HepG2 (cell line): ENCODE measurements at regions not wholly inside any gene's neighbourhood (a gene's known extent, or its start where the extent isn't known, plus 50 kb on each side); places are given as distances from the start of the nearest gene placed in this dataset.

ENCODE experiments used
- ATAC-seq: fragments of 200-7000 bp; cut with Tn5 transposase; 3 replicates; pipeline ENCODE4 v1.9.1; 2020; ENCODE audit warnings: mild to moderate bottlenecking, moderate library complexity
- BruUV-seq: library from RNA; stranded (reverse); fragments of 400-500 nt; replicated peaks from 2 replicates; lab custom pipeline; 2021; lab: Mats Ljungman, UMichigan
- CTCF ChIA-PET: fragments of 300-600 bp; formaldehyde crosslinking; extraction: SDS; loops from one replicate; lab custom pipeline; 2021; ENCODE audit warnings: low total read pairs, inconsistent platforms, low intra/inter-chr PET ratio; lab: Yijun Ruan, JAX
- POLR2A ChIA-PET: fragments of 350-600 bp; sonication (Branson Sonifier 250); formaldehyde crosslinking; loops from one replicate; lab custom pipeline; 2020; ENCODE audit warnings: antibody characterized with exemption, inconsistent platforms; lab: Yijun Ruan, JAX
- DNase-seq: peaks from one replicate; pipeline ENCODE4 v3.0.0-alpha.2; 2015; ENCODE audit warnings: low spot score
- FAIRE-seq: peaks from 3 replicates; lab custom pipeline; 2011; peaks lifted over from hg19 to GRCh38; lab: Jason Lieb, UNC
- H2AFZ ChIP-seq: one replicate; pipeline ENCODE4 v1.6.1; 2011; ENCODE audit warnings: low read length, inconsistent platforms
- H3K27ac ChIP-seq: fragments of 300-600 bp; 3 replicates; pipeline ENCODE4 v1.8.0; 2011; ENCODE audit warnings: mixed run types, mild to moderate bottlenecking, mixed read lengths, low read length, inconsistent platforms; ENCODE audit not compliant: insufficient read depth; ENCODE audit errors: extremely low read length
- H3K27me3 ChIP-seq, 2 experiments: fragments of 200-600 bp in 1 of 2; 2 replicates in 1 of 2; 3 replicates in 1 of 2; pipeline versions ENCODE4 v1.6.0 to v1.8.0; 2011; ENCODE audit warnings: low read length in 2 of 2, mild to moderate bottlenecking in 2 of 2, moderate library complexity in 2 of 2, inconsistent platforms in 1 of 2; ENCODE audit not compliant: insufficient read depth in 2 of 2, control insufficient read depth in 1 of 2
- H3K36me3 ChIP-seq, 2 experiments: fragments of 200-600 bp in 1 of 2; replicated peaks in 1 of 2; 2 replicates in 1 of 2; 3 replicates in 1 of 2; pipeline versions ENCODE4 v1.5.1 to v1.8.0; 2011; ENCODE audit warnings: low read length in 2 of 2, inconsistent platforms in 1 of 2; ENCODE audit not compliant: insufficient read depth in 2 of 2, control insufficient read depth in 1 of 2
- H3K4me1 ChIP-seq: 2 replicates; pipeline ENCODE4 v1.5.1; 2012; ENCODE audit warnings: low read length, inconsistent platforms; ENCODE audit not compliant: insufficient read depth
- H3K4me2 ChIP-seq: 2 replicates; pipeline ENCODE4 v1.6.0; 2011; ENCODE audit warnings: low read depth, low read length, inconsistent platforms
- H3K4me3 ChIP-seq, 3 experiments: fragments of 200-600 bp in 1 of 3; sonication (generic), shearing (Covaris generic) in 1 of 3; replicated peaks in 1 of 3; 2 replicates each; pipeline ENCODE4 v1.5.1; 2011 to 2016; ENCODE audit warnings: low read length in 3 of 3, inconsistent platforms in 2 of 3, low read depth in 2 of 3, mild to moderate bottlenecking in 2 of 3, control low read depth in 1 of 3, mixed read lengths in 1 of 3; ENCODE audit not compliant: insufficient read depth in 1 of 3
- H3K79me2 ChIP-seq: one replicate; pipeline ENCODE4 v1.6.1; 2011; ENCODE audit warnings: low read length, inconsistent platforms; ENCODE audit not compliant: insufficient read depth
- H3K9ac ChIP-seq: 2 replicates; pipeline ENCODE4 v1.6.0; 2011; ENCODE audit warnings: mild to moderate bottlenecking, low read depth, low read length, inconsistent platforms; ENCODE audit not compliant: insufficient read depth
- H3K9me3 ChIP-seq: 2 replicates; pipeline ENCODE4 v1.5.1; 2012; ENCODE audit warnings: mild to moderate bottlenecking, low read length
- H4K20me1 ChIP-seq: 2 replicates; pipeline ENCODE4 v1.6.0; 2011; ENCODE audit warnings: inconsistent platforms, mild to moderate bottlenecking, low read length, moderate library complexity; ENCODE audit not compliant: insufficient read depth
- CCDC6 ChIP-seq: sonication (generic); formaldehyde crosslinking; IDR thresholded peaks from 2 replicates; pipeline ENCODE4 v1.8.1; 2022; ENCODE audit warnings: mild to moderate bottlenecking, missing genetic modification reagents, moderate library complexity
- DNMT3B ChIP-seq: conservative IDR thresholded peaks from 2 replicates; pipeline ENCODE4 v1.6.1; 2016; ENCODE audit warnings: missing biosample characterization, control low read depth
- FOSL1 ChIP-seq: sonication (generic); formaldehyde crosslinking; IDR thresholded peaks from 2 replicates; pipeline ENCODE4 v1.9.0; 2021; ENCODE audit warnings: missing genetic modification reagents, borderline replicate concordance
- FOSL2 ChIP-seq: sonication (generic); formaldehyde crosslinking; IDR thresholded peaks from 2 replicates; pipeline ENCODE4 v1.4.0; 2020; ENCODE audit warnings: missing genetic modification reagents
- HDAC6 ChIP-seq: fragments of 200-600 bp; sonication (generic); IDR thresholded peaks from 2 replicates; pipeline ENCODE4 v1.7.0; 2017; ENCODE audit warnings: mild to moderate bottlenecking, antibody characterized with exemption, low read length, low read depth
- HNRNPL ChIP-seq: fragments of 200-400 bp; formaldehyde crosslinking; IDR thresholded peaks from 2 replicates; pipeline ENCODE4 v1.6.1; 2017; ENCODE audit warnings: mild to moderate bottlenecking, low read depth, low read length
- RBFOX2 ChIP-seq: fragments of 200-400 bp; formaldehyde crosslinking; IDR thresholded peaks from 2 replicates; pipeline ENCODE4 v1.6.1; 2017; ENCODE audit warnings: low read depth, mild to moderate bottlenecking, low read length
- SKI ChIP-seq: fragments of 450-650 bp; IDR thresholded peaks from one replicate; pipeline ENCODE4 v1.6.1; 2018; ENCODE audit warnings: mild to moderate bottlenecking; ENCODE audit not compliant: partially characterized antibody
- ZMYM4 ChIP-seq: sonication (generic); formaldehyde crosslinking; IDR thresholded peaks from 2 replicates; pipeline ENCODE4 v1.8.1; 2023; ENCODE audit warnings: mild to moderate bottlenecking, missing genetic modification reagents
- ZNF672 ChIP-seq: sonication (generic); formaldehyde crosslinking; IDR thresholded peaks from 2 replicates; pipeline ENCODE4 v1.8.1; 2022; ENCODE audit warnings: missing genetic modification reagents
- ZNF746 ChIP-seq: sonication (generic); formaldehyde crosslinking; IDR thresholded peaks from 2 replicates; pipeline ENCODE4 v1.8.0; 2022; ENCODE audit warnings: mild to moderate bottlenecking, missing genetic modification reagents
- ZNF782 ChIP-seq: sonication (generic); formaldehyde crosslinking; IDR thresholded peaks from 2 replicates; pipeline ENCODE4 v1.4.0; 2020; ENCODE audit warnings: missing genetic modification reagents, mild to moderate bottlenecking, borderline replicate concordance
- ZSCAN31 ChIP-seq: sonication (generic); formaldehyde crosslinking; IDR thresholded peaks from 2 replicates; pipeline ENCODE4 v1.5.0; 2020; ENCODE audit warnings: low read depth, mild to moderate bottlenecking, missing genetic modification reagents
- WGBS: methylation state at CpG from one replicate; pipeline ENCODE4 v1.1.6; 2017; ENCODE audit warnings: low lambda C conversion rate; 5-methylcytosine and 5-hydroxymethylcytosine counted together
- in situ Hi-C: cut with HindIII; loops from 2 replicates; pipeline ENCODE4 v1.10.0; 2017; ENCODE audit warnings: low pct_unique_long_range_greater_than_20kb; ENCODE audit not compliant: extremely low pct_ligation_motif_present
- intact Hi-C: fragments of 100-400 bp; cut with micrococcal nuclease; formaldehyde crosslinking; loops from one replicate; pipeline ENCODE4 v1.10.0; 2022; ENCODE audit not compliant: unreplicated experiment
- TF ChIP-seq, protein P1 (sequence below): IDR thresholded peaks from 2 replicates; pipeline ENCODE4 v1.4.0; 2020; ENCODE audit warnings: mild to moderate bottlenecking, missing genetic modification reagents
- TF ChIP-seq, protein P2 (sequence below): sonication (generic); formaldehyde crosslinking; IDR thresholded peaks from 2 replicates; pipeline ENCODE4 v1.5.1; 2020; ENCODE audit warnings: mild to moderate bottlenecking, missing genetic modification reagents, moderate library complexity
- TF ChIP-seq, protein P3 (sequence below): sonication (generic); formaldehyde crosslinking; IDR thresholded peaks from 2 replicates; pipeline ENCODE4 v1.8.0; 2022; ENCODE audit warnings: missing genetic modification reagents, mild to moderate bottlenecking, moderate library complexity, borderline replicate concordance

DNA sequence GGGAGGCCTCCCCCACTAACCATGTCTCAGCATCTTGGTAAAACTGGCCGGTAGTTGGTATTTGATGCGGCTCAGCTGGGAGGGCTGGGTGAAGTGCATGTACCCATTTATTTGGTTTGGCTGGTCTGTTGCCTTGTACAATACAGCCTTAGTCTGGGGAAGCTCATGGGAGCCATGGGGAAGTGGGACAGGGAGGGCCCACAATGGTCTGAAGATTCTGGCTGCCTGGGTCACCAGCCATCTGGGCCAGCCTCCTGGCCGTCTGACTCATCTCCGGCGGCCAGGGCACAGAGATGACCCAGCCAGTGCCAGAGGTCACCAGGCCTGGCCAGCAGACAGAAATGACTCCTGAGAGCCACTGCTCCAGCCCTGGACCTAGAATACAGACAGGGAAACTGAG is 51.6 kb upstream of the SMAD6 start:
- no peak overlapping the region for H2AFZ ChIP-seq
- peaks cover 53% of the 10 kb centered on the region for H3K4me1 ChIP-seq
- no peak overlapping the region for H3K4me3 ChIP-seq
- in situ Hi-C loops = no loop called here
- H3K4me2 ChIP-seq = no peak overlapping the region
- ATAC-seq = peak; percentile 36; the same call in 2 of the 3 replicates
- no peaks in the 10 kb centered on the region for H3K9me3 ChIP-seq
- ChIA-PET POLR2A (no interaction called here), CTCF (no interaction called here)
- BruUV-seq = no TSS peak
- no peaks in the 10 kb centered on the region for H3K79me2 ChIP-seq
- no peak overlapping the region for H3K9ac ChIP-seq
- intact Hi-C loops = no loop called here
- no peaks in the 10 kb centered on the region for H3K36me3 ChIP-seq
- H3K27me3 ChIP-seq = peaks cover 0 to 7% of the 10 kb centered on the region in 2 experiments; a peak in 1 of 5 replicates
- DNase-seq = peak; percentile 16
- H4K20me1 ChIP-seq = no peaks in the 10 kb centered on the region
- 40% methylated on average over 5 of the region's 5 CpGs for WGBS
- no peak overlapping the region for H3K27ac ChIP-seq
- FAIRE-seq = no peak
- TF ChIP-seq SKI (peak; percentile 29), ZNF782 (CRISPR knock-in tag) (no peak), HDAC6 (no peak), RBFOX2 (no peak), CCDC6 (no peak), ZNF672 (CRISPR knock-in tag) (no peak), HNRNPL (0 out of 2 replicates have a peak, but pooled peaks have one; percentile 49), FOSL1 (CRISPR knock-in tag) (peak; percentile 65; the same call in 1 of the 2 replicates), ZSCAN31 (CRISPR knock-in tag) (no peak), ZNF746 (no peak), DNMT3B (CRISPR knock-in tag) (no peak), FOSL2 (peak; percentile 90), ZMYM4 (CRISPR knock-in tag) (no peak)
- TF ChIP-seq, protein P1, sequence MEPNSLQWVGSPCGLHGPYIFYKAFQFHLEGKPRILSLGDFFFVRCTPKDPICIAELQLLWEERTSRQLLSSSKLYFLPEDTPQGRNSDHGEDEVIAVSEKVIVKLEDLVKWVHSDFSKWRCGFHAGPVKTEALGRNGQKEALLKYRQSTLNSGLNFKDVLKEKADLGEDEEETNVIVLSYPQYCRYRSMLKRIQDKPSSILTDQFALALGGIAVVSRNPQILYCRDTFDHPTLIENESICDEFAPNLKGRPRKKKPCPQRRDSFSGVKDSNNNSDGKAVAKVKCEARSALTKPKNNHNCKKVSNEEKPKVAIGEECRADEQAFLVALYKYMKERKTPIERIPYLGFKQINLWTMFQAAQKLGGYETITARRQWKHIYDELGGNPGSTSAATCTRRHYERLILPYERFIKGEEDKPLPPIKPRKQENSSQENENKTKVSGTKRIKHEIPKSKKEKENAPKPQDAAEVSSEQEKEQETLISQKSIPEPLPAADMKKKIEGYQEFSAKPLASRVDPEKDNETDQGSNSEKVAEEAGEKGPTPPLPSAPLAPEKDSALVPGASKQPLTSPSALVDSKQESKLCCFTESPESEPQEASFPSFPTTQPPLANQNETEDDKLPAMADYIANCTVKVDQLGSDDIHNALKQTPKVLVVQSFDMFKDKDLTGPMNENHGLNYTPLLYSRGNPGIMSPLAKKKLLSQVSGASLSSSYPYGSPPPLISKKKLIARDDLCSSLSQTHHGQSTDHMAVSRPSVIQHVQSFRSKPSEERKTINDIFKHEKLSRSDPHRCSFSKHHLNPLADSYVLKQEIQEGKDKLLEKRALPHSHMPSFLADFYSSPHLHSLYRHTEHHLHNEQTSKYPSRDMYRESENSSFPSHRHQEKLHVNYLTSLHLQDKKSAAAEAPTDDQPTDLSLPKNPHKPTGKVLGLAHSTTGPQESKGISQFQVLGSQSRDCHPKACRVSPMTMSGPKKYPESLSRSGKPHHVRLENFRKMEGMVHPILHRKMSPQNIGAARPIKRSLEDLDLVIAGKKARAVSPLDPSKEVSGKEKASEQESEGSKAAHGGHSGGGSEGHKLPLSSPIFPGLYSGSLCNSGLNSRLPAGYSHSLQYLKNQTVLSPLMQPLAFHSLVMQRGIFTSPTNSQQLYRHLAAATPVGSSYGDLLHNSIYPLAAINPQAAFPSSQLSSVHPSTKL = 0 out of 2 replicates have a peak, but pooled peaks have one; percentile 12
- TF ChIP-seq, protein P2, sequence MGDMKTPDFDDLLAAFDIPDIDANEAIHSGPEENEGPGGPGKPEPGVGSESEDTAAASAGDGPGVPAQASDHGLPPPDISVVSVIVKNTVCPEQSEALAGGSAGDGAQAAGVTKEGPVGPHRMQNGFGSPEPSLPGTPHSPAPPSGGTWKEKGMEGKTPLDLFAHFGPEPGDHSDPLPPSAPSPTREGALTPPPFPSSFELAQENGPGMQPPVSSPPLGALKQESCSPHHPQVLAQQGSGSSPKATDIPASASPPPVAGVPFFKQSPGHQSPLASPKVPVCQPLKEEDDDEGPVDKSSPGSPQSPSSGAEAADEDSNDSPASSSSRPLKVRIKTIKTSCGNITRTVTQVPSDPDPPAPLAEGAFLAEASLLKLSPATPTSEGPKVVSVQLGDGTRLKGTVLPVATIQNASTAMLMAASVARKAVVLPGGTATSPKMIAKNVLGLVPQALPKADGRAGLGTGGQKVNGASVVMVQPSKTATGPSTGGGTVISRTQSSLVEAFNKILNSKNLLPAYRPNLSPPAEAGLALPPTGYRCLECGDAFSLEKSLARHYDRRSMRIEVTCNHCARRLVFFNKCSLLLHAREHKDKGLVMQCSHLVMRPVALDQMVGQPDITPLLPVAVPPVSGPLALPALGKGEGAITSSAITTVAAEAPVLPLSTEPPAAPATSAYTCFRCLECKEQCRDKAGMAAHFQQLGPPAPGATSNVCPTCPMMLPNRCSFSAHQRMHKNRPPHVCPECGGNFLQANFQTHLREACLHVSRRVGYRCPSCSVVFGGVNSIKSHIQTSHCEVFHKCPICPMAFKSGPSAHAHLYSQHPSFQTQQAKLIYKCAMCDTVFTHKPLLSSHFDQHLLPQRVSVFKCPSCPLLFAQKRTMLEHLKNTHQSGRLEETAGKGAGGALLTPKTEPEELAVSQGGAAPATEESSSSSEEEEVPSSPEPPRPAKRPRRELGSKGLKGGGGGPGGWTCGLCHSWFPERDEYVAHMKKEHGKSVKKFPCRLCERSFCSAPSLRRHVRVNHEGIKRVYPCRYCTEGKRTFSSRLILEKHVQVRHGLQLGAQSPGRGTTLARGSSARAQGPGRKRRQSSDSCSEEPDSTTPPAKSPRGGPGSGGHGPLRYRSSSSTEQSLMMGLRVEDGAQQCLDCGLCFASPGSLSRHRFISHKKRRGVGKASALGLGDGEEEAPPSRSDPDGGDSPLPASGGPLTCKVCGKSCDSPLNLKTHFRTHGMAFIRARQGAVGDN = peak; percentile 32; the same call in 1 of the 2 replicates
- TF ChIP-seq, protein P3, sequence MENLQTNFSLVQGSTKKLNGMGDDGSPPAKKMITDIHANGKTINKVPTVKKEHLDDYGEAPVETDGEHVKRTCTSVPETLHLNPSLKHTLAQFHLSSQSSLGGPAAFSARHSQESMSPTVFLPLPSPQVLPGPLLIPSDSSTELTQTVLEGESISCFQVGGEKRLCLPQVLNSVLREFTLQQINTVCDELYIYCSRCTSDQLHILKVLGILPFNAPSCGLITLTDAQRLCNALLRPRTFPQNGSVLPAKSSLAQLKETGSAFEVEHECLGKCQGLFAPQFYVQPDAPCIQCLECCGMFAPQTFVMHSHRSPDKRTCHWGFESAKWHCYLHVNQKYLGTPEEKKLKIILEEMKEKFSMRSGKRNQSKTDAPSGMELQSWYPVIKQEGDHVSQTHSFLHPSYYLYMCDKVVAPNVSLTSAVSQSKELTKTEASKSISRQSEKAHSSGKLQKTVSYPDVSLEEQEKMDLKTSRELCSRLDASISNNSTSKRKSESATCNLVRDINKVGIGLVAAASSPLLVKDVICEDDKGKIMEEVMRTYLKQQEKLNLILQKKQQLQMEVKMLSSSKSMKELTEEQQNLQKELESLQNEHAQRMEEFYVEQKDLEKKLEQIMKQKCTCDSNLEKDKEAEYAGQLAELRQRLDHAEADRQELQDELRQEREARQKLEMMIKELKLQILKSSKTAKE (CRISPR knock-in tag) = peak; percentile 34; the same call in 1 of the 2 replicates
